ENCODE measurements at regions not wholly inside any gene's neighbourhood (a gene's known extent, or its start where the extent isn't known, plus 50 kb on each side); places are given as distances from the start of the nearest gene placed in this dataset.

- Histone ChIP-seq H3K4me3 (no peak overlapping the region), H3K27ac (no peak overlapping the region), H3K4me1 (peaks cover 7% of the 10 kb centered on the region), H3K27me3 (peaks cover 5% of the 10 kb centered on the region), H3K36me3 (no peaks in the 10 kb centered on the region), H3K9me3 (no peaks in the 10 kb centered on the region)
- TF ChIP-seq POLR2AphosphoS5 (IDR thresholded peaks at IDR 0.05) (no peak), CTCF (IDR thresholded peaks at IDR 0.05) (no peak), POLR2A (IDR thresholded peaks at IDR 0.05) (no peak), EP300 (IDR thresholded peaks at IDR 0.05) (no peak)
- 82% methylated on average over 11 of the region's 14 CpGs for WGBS
- DNase-seq (ENCODE audit: low spot score in 2 of 2), result no peak
Measured at GRCh38 chr19:30778961-30779715, 407.0 kb downstream of the ZNF536 start.

- TF ChIP-seq POLR2A (IDR thresholded peaks at IDR 0.05), result no peak
- TF ChIP-seq EP300 (IDR thresholded peaks at IDR 0.05), result no peak
- TF ChIP-seq CTCF (IDR thresholded peaks at IDR 0.05), result no peak
- TF ChIP-seq POLR2AphosphoS5 (IDR thresholded peaks at IDR 0.05), result no peak
- DNase-seq (ENCODE audit: low spot score in 2 of 2), result no peak
- 88% methylated on average over 2 of the region's 2 CpGs for WGBS
- peaks cover 5% of the 10 kb centered on the region for H3K27me3 ChIP-seq
- H3K4me1 ChIP-seq, result peaks cover 7% of the 10 kb centered on the region
- no peaks in the 10 kb centered on the region for H3K9me3 ChIP-seq
- no peak overlapping the region for H3K27ac ChIP-seq
- H3K36me3 ChIP-seq, result no peaks in the 10 kb centered on the region
- no peak overlapping the region for H3K4me3 ChIP-seq
Measured at GRCh38 chr19:30778061-30778460, 405.9 kb downstream of the ZNF536 start.

GRCh38 chr19:30775956-30776355 lies 403.8 kb downstream of the ZNF536 start:
- TF ChIP-seq POLR2AphosphoS5 (IDR thresholded peaks at IDR 0.05) (no peak), EP300 (IDR thresholded peaks at IDR 0.05) (no peak), POLR2A (IDR thresholded peaks at IDR 0.05) (no peak), CTCF (IDR thresholded peaks at IDR 0.05) (no peak)
- no peak overlapping the region for H3K4me3 ChIP-seq
- no peak overlapping the region for H3K27ac ChIP-seq
- no peak for DNase-seq (ENCODE audit: low spot score in 2 of 2)
- H3K4me1 ChIP-seq, result peaks cover 7% of the 10 kb centered on the region
- no peaks in the 10 kb centered on the region for H3K27me3 ChIP-seq
- 82% methylated on average over 4 of the region's 4 CpGs for WGBS
- peaks cover 2% of the 10 kb centered on the region for H3K9me3 ChIP-seq
- H3K36me3 ChIP-seq, result no peaks in the 10 kb centered on the region

- H3K27ac ChIP-seq, result no peak overlapping the region
- no peaks in the 10 kb centered on the region for H3K36me3 ChIP-seq
- no peaks in the 10 kb centered on the region for H3K4me1 ChIP-seq
- no peaks in the 10 kb centered on the region for H3K27me3 ChIP-seq
- TF ChIP-seq POLR2AphosphoS5 (IDR thresholded peaks at IDR 0.05) (no peak), CTCF (IDR thresholded peaks at IDR 0.05) (no peak), POLR2A (IDR thresholded peaks at IDR 0.05) (no peak), EP300 (IDR thresholded peaks at IDR 0.05) (no peak)
- no peak for DNase-seq (ENCODE audit: low spot score in 2 of 2)
- peaks cover 6% of the 10 kb centered on the region for H3K9me3 ChIP-seq
- H3K4me3 ChIP-seq, result no peak overlapping the region
- 61% methylated on average over 3 of the region's 3 CpGs for WGBS
Measured at GRCh38 chr19:30774252-30774766, 402.1 kb downstream of the ZNF536 start.

GRCh38 chr19:30762651-30763050 lies 390.5 kb downstream of the ZNF536 start:
- Histone ChIP-seq H3K27ac (no peak overlapping the region), H3K9me3 (no peaks in the 10 kb centered on the region), H3K4me3 (no peak overlapping the region), H3K27me3 (no peaks in the 10 kb centered on the region), H3K4me1 (no peaks in the 10 kb centered on the region), H3K36me3 (no peaks in the 10 kb centered on the region)
- no peak for DNase-seq (ENCODE audit: low spot score in 2 of 2)
- TF ChIP-seq EP300 (IDR thresholded peaks at IDR 0.05) (no peak), POLR2A (IDR thresholded peaks at IDR 0.05) (no peak), CTCF (IDR thresholded peaks at IDR 0.05) (no peak), POLR2AphosphoS5 (IDR thresholded peaks at IDR 0.05) (no peak)
- 64% methylated on average over 2 of the region's 2 CpGs for WGBS
